PC-3 (cell line): ENCODE measurements at regions not wholly inside any gene's neighbourhood (a gene's known extent, or its start where the extent isn't known, plus 50 kb on each side); places are given as distances from the start of the nearest gene placed in this dataset.

Source experiments
- ATAC-seq: fragments of 200-7000 bp; cut with Tn5 transposase; 2 replicates; pipeline ENCODE4 v1.9.1; 2020; ENCODE audit warnings: mild to moderate bottlenecking, moderate library complexity
- BruUV-seq: library from RNA; stranded (reverse); fragments of 400-500 nt; replicated peaks from 2 replicates; lab custom pipeline; 2021; lab: Mats Ljungman, UMichigan
- CTCF ChIA-PET: fragments of 300-600 bp; sonication (Branson Sonifier 250); formaldehyde crosslinking; loops from one replicate; lab custom pipeline; 2022; ENCODE audit warnings: antibody characterized with exemption; lab: Charles Lee
- POLR2A ChIA-PET: fragments of 300-600 bp; sonication (Branson Sonifier 250); formaldehyde crosslinking; loops from one replicate; lab custom pipeline; 2022; ENCODE audit warnings: antibody characterized with exemption; ENCODE audit not compliant: unreplicated experiment; lab: Charles Lee
- DNase-seq: peaks from one replicate; pipeline ENCODE4 v3.0.0-alpha.2; 2015
- H2AFZ ChIP-seq: fragments of 300-600 bp; sonication (generic); 2 replicates; pipeline ENCODE4 v1.6.0; 2016; ENCODE audit warnings: antibody characterized with exemption, low read length
- H3F3A ChIP-seq: fragments of 300-600 bp; sonication (generic); one replicate; pipeline ENCODE4 v1.6.0; 2017; ENCODE audit warnings: antibody characterized with exemption, low read length, control low read depth, mild to moderate bottlenecking; ENCODE audit not compliant: unreplicated experiment
- H3K27ac ChIP-seq: fragments of 300-600 bp; sonication (generic); 2 replicates; pipeline ENCODE4 v1.5.1; 2016; ENCODE audit warnings: mild to moderate bottlenecking, low read length
- H3K27me3 ChIP-seq: fragments of 300-600 bp; sonication (generic); 2 replicates; pipeline ENCODE4 v1.6.1; 2016; ENCODE audit warnings: low read length, mixed read lengths
- H3K36me3 ChIP-seq: fragments of 300-600 bp; sonication (generic); 2 replicates; pipeline ENCODE4 v1.6.1; 2016; ENCODE audit warnings: low read depth, mixed run types, low read length, mixed read lengths
- H3K4me1 ChIP-seq: fragments of 300-600 bp; sonication (generic); 2 replicates; pipeline ENCODE4 v1.5.1; 2016; ENCODE audit warnings: low read length; ENCODE audit not compliant: insufficient read depth
- H3K4me2 ChIP-seq: fragments of 300-600 bp; sonication (generic); 2 replicates; pipeline ENCODE4 v1.6.0; 2016; ENCODE audit warnings: low read length
- H3K4me3 ChIP-seq: fragments of 300-600 bp; sonication (generic); 2 replicates; pipeline ENCODE4 v1.5.1; 2016; ENCODE audit warnings: mild to moderate bottlenecking, low read length, mixed read lengths
- H3K79me2 ChIP-seq: fragments of 300-600 bp; sonication (generic); 2 replicates; pipeline ENCODE4 v1.6.1; 2017; ENCODE audit warnings: low read length, mixed read lengths
- H3K9ac ChIP-seq: fragments of 300-600 bp; sonication (generic); 2 replicates; pipeline ENCODE4 v1.6.0; 2016; ENCODE audit warnings: mild to moderate bottlenecking, low read length
- H3K9me2 ChIP-seq: fragments of 300-600 bp; sonication (generic); replicated peaks from 2 replicates; pipeline ENCODE4 v1.6.1; 2016; ENCODE audit warnings: mixed run types, low read length, mixed read lengths
- H3K9me3 ChIP-seq: fragments of 300-600 bp; sonication (generic); 2 replicates; pipeline ENCODE4 v1.6.1; 2016; ENCODE audit warnings: low read length, mixed read lengths
- H4K20me1 ChIP-seq: fragments of 300-600 bp; sonication (generic); 2 replicates; pipeline ENCODE4 v1.6.1; 2016; ENCODE audit warnings: low read length, mixed read lengths
- CTCF ChIP-seq: fragments of 300-600 bp; sonication (generic); conservative IDR thresholded peaks from 2 replicates; pipeline ENCODE4 v1.5.1; 2017; ENCODE audit warnings: antibody characterized with exemption, low read depth, mild to moderate bottlenecking, low read length
- EZH2 ChIP-seq: fragments of 300-600 bp; sonication (generic); IDR thresholded peaks from one replicate; pipeline ENCODE4 v1.6.1; 2017; ENCODE audit warnings: antibody characterized with exemption, mild to moderate bottlenecking, low read length; ENCODE audit not compliant: unreplicated experiment
- EZH2phosphoT487 ChIP-seq: fragments of 300-600 bp; sonication (generic); IDR thresholded peaks from 2 replicates; pipeline ENCODE4 v1.6.1; 2018; ENCODE audit warnings: mild to moderate bottlenecking, antibody characterized with exemption, low read length, borderline replicate concordance
- intact Hi-C: fragments of 100-400 bp; cut with micrococcal nuclease; formaldehyde crosslinking; loops from 2 replicates; pipeline ENCODE4 v1.9.0; 2023

DNA sequence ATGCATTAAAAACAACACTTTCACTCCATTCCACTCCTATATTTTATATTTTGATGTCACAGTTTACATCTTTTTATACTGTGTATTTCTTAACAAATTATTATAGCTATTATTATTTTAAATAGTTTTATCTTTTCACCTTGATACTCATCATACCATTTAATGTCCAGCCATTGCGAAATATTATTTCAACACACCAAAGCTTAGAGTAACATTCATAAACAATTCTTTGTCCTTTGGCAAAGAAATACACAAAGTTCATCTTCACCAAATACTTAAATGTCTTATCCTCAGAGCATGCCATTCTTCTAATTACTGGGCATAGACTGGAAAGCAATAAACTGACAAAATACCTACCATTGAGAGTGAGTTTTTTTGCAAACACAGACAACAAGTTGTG lies 1963.4 kb upstream of the FLRT2 start:
- no peak for DNase-seq
- H3K36me3 ChIP-seq = no peaks in the 10 kb centered on the region
- H3K4me1 ChIP-seq = no peaks in the 10 kb centered on the region
- no peaks in the 10 kb centered on the region for H4K20me1 ChIP-seq
- no peaks in the 10 kb centered on the region for H3F3A ChIP-seq
- no TSS peak for BruUV-seq
- no peak overlapping the region for H3K4me2 ChIP-seq
- H3K27me3 ChIP-seq = no peaks in the 10 kb centered on the region
- CTCF ChIA-PET = no interaction called here
- no peak overlapping the region for H2AFZ ChIP-seq
- H3K79me2 ChIP-seq = no peaks in the 10 kb centered on the region
- ATAC-seq = no peak
- POLR2A ChIA-PET = no interaction called here
- no peak for TF ChIP-seq EZH2phosphoT487
- TF ChIP-seq EZH2 = no peak
- TF ChIP-seq CTCF = no peak
- no peak overlapping the region for H3K4me3 ChIP-seq
- peaks cover 19% of the 10 kb centered on the region; the same call in 1 of the 2 replicates for H3K9me3 ChIP-seq
- H3K9me2 ChIP-seq = no peaks in the 10 kb centered on the region
- intact Hi-C loops = no loop called here
- no peak overlapping the region for H3K27ac ChIP-seq
- no peak overlapping the region for H3K9ac ChIP-seq

DNA sequence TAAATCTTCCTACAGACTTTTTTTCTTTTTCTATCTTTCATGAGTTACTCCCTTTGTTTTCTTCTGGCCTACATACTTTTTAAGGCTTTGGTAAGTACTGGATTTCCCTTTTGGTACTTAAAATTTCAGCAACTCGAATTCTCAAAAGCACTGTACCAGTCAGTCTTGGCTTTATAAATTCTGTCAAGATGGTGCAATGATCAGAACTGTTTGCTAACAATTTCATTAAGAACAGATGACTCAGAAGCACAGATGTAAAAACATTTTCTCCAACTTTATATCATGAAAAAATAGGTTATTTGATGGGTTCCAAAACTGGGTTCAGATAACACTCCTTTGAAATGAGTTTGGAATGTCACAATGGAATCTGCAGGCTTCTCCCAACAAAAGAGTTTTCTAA lies 1961.8 kb upstream of the FLRT2 start:
- intact Hi-C loops = no loop called here
- Histone ChIP-seq H2AFZ (no peak overlapping the region), H3K27ac (no peak overlapping the region), H3K9me3 (peaks cover 21% of the 10 kb centered on the region; the same call in 1 of the 2 replicates), H3K27me3 (no peaks in the 10 kb centered on the region), H3K4me1 (no peaks in the 10 kb centered on the region), H4K20me1 (no peaks in the 10 kb centered on the region), H3K79me2 (no peaks in the 10 kb centered on the region), H3F3A (no peaks in the 10 kb centered on the region), H3K9ac (no peak overlapping the region), H3K4me2 (no peak overlapping the region), H3K36me3 (no peaks in the 10 kb centered on the region), H3K4me3 (no peak overlapping the region), H3K9me2 (no peaks in the 10 kb centered on the region)
- ATAC-seq (no peak), DNase-seq (no peak)
- CTCF ChIA-PET = no interaction called here
- no peak for TF ChIP-seq EZH2
- POLR2A ChIA-PET = no interaction called here
- no TSS peak for BruUV-seq

- ChIA-PET CTCF (no interaction called here), POLR2A (no interaction called here)
- Histone ChIP-seq H3K27me3 (no peaks in the 10 kb centered on the region), H4K20me1 (no peaks in the 10 kb centered on the region), H3K79me2 (no peaks in the 10 kb centered on the region), H3K4me1 (no peaks in the 10 kb centered on the region), H3K9me3 (peaks cover 11% of the 10 kb centered on the region; the same call in 1 of the 2 replicates), H3K9ac (no peak overlapping the region), H3K4me2 (no peak overlapping the region), H3K4me3 (no peak overlapping the region), H2AFZ (no peak overlapping the region), H3K36me3 (no peaks in the 10 kb centered on the region), H3K27ac (no peak overlapping the region), H3F3A (no peaks in the 10 kb centered on the region), H3K9me2 (no peaks in the 10 kb centered on the region)
- intact Hi-C loops = no loop called here
- DNase-seq (no peak), ATAC-seq (no peak)
- TF ChIP-seq CTCF (no peak), EZH2 (no peak)
- no TSS peak for BruUV-seq
Observed at GRCh38 chr14:83575301-83575700, 1954.6 kb upstream of the FLRT2 start.
